Activated naive CD4-positive, alpha-beta T cell treated with anti-CD3 and anti-CD28 coated beads, Interleukin-2, amount 10 ng/mL, durations not matched to agents 7 days and 5 days (primary cell): ENCODE measurements at regions not wholly inside any gene's neighbourhood (a gene's known extent, or its start where the extent isn't known, plus 50 kb on each side); places are given as distances from the start of the nearest gene placed in this dataset.
"Not testable (repeated sequence)": the region's sequence is repeated elsewhere in the genome, so short reads cannot be mapped to it uniquely, and the experiment has no call there.

Experiments used
- CTCF ChIA-PET: fragments of 350-600 bp; sonication (Branson Sonifier 250); formaldehyde crosslinking; loops from one replicate; lab custom pipeline; 2021; ENCODE audit warnings: antibody characterized with exemption; lab: Charles Lee
- DNase-seq: peaks from one replicate; pipeline ENCODE4 v3.0.0-alpha.2; 2020
- H3K27ac Mint-ChIP-seq: one replicate; pipeline ENCODE4 v1.8.0; 2021; ENCODE audit warnings: mild to moderate bottlenecking, moderate library complexity, mixed read lengths
- H3K27me3 Mint-ChIP-seq: one replicate; pipeline ENCODE4 v1.8.0; 2021; ENCODE audit warnings: mild to moderate bottlenecking, mixed read lengths
- H3K36me3 Mint-ChIP-seq: one replicate; pipeline ENCODE4 v1.8.0; 2021; ENCODE audit warnings: mixed read lengths
- H3K4me1 Mint-ChIP-seq: one replicate; pipeline ENCODE4 v1.8.0; 2021; ENCODE audit warnings: mixed read lengths
- H3K4me3 Mint-ChIP-seq: one replicate; pipeline ENCODE4 v1.8.0; 2021; ENCODE audit warnings: mild to moderate bottlenecking, moderate library complexity, mixed read lengths
- H3K9me3 Mint-ChIP-seq: one replicate; pipeline ENCODE4 v1.8.0; 2021; ENCODE audit warnings: mixed read lengths

DNA sequence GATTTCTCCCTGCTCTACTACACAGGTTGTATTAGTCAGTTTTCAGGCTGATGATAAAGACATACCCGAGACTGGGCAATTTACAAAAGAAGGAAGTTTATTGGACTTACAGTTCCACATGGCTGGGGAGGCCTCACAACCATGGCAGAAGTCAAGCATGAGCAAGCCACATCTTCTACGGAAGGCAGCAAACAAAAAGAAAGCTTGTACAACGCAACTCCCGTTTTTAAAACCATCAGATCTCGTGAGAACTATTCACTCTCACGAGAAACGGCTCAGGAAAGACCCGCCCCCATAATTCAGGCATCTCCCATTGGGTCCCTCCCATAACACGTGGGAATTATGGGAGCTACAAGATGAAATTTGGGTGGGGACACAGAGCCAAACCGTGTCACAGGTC lies 88.0 kb upstream of the CDYL2 start:
- H3K27ac Mint-ChIP-seq, H3K36me3 Mint-ChIP-seq, DNase-seq, H3K4me3 Mint-ChIP-seq, H3K4me1 Mint-ChIP-seq, CTCF ChIA-PET, H3K27me3 Mint-ChIP-seq, H3K9me3 Mint-ChIP-seq: not testable (repeated sequence)

DNA sequence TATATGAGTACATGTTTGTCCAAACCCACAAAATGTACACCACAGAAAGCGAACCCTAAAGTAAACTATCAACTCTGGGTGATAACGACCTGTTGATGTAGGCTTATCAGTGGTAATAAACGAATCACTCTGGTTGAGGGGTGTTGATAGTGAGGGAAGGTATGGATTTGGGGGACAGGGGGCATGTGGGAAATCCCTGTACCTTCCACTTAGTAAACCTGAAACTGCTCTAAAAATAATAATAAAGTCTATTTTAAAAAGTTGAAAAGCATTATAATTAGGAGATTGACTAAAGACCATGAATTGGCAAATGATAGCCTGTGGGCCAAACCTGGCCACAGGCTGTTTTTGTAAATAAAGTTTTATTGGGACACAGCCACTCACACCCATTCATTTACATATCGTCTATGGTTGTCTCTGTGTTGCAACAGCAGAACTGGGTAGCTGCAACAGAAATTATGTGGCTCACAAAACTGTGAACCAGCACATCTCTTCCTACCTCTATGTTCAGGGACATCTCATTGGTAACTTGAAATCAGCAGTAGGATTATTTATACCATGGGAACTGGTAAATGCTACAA lies 85.5 kb upstream of the CDYL2 start:
- Mint-ChIP-seq H3K9me3 (no peaks in the 10 kb centered on the region), H3K4me3 (no peak overlapping the region), H3K36me3 (no peaks in the 10 kb centered on the region), H3K27ac (no peak overlapping the region), H3K4me1 (no peaks in the 10 kb centered on the region), H3K27me3 (peaks cover 4% of the 10 kb centered on the region)
- CTCF ChIA-PET: no interaction called here
- DNase-seq: no peak

DNA sequence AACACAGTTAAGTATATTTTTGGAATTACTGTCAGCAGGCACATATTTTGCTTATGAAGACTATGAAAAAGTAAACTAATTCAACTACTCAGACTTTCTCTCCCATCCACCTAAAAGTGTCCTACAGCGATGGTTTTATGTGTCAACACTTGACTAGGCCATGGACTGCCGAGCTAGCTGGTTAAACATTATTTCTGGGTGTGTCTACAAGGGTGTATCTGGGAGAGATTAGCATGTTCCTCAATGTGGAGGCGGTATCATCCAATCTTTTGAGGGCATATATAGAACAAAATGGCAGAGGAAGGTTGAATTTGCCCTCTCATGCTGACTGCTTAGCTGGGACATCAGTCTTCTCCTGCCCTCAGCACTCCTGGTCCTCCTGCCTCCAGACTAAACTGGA lies 82.7 kb upstream of the CDYL2 start:
- CTCF ChIA-PET: no interaction called here
- no peak overlapping the region for H3K27ac Mint-ChIP-seq
- no peaks in the 10 kb centered on the region for H3K9me3 Mint-ChIP-seq
- no peaks in the 10 kb centered on the region for H3K36me3 Mint-ChIP-seq
- peaks cover 4% of the 10 kb centered on the region for H3K27me3 Mint-ChIP-seq
- no peak overlapping the region for H3K4me3 Mint-ChIP-seq
- no peaks in the 10 kb centered on the region for H3K4me1 Mint-ChIP-seq
- no peak for DNase-seq

DNA sequence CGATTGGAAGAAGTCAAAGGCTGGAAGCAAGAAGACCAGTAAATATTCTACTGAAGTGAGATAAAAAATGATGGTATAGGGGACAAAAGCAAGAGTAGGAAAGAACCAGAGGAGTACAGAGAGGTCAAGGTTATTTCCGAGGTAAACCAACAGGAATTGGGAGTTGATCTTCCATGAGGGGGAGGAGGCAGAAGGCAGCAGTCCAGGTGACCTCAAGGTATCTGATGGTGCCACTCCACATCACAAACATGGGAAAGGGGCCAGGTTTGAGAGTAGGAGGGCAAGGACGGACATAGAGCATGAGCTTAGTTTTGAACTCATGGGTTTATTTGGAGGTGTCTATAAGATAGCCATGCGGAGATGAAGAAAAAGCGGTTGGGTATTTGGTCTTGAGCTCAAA lies 79.4 kb upstream of the CDYL2 start:
- Mint-ChIP-seq H3K27me3 (peaks cover 4% of the 10 kb centered on the region), H3K27ac (no peak overlapping the region), H3K4me3 (no peak overlapping the region), H3K4me1 (no peaks in the 10 kb centered on the region), H3K36me3 (no peaks in the 10 kb centered on the region), H3K9me3 (no peaks in the 10 kb centered on the region)
- DNase-seq: no peak
- CTCF ChIA-PET: interaction anchor here (1.0 kb wide), 1 partner anchor 54 kb away, joined by 3 read pairs; no protein-coding TSS in a partner anchor

DNA sequence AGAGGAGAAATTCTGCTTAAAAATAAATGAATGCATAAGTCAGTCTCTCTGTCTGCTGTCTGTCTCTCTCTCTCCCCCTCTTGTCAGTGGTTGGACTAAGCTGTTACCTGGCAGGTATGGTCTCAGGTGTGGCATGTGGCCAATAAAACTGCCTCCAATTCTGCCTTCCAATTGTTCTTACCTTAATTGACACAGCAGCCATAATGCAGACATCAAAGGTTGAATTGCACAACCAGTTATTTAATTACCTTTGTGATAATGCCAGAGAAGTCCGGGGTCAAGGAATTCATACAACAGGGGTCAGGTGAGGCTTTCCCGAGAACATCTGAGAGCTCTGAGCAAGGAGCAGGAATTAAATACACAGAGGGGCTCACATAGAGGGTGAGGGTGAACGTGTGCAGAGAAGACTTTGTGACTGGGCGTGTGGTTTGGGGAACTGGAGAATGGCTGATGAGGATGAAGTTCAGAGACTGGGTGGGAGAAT lies 78.8 kb upstream of the CDYL2 start:
- no peak overlapping the region for H3K27ac Mint-ChIP-seq
- H3K4me1 Mint-ChIP-seq: no peaks in the 10 kb centered on the region
- no peak overlapping the region for H3K4me3 Mint-ChIP-seq
- CTCF ChIA-PET: no interaction called here
- DNase-seq: no peak
- no peaks in the 10 kb centered on the region for H3K9me3 Mint-ChIP-seq
- peaks cover 4% of the 10 kb centered on the region for H3K27me3 Mint-ChIP-seq
- H3K36me3 Mint-ChIP-seq: no peaks in the 10 kb centered on the region

DNA sequence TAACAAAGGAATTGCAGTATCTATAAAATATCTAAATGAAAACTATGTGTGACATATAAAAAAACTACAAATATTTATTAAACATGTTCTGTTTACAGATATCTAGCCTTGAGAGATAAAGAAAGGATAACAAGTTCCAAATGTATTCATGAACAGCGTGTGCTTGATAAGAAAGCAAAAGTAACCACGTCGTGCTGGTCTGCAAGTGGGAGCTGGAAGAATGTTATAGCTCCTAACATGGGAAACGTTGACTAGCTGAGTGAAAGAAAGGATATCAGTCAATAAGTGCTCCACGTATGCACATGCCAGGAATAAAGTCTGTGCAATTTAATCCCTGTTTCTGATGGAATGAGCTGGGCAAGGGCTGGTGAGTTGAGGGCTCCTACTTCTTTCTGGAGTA lies 71.2 kb upstream of the CDYL2 start:
- CTCF ChIA-PET: no interaction called here
- H3K4me1 Mint-ChIP-seq: no peaks in the 10 kb centered on the region
- no peaks in the 10 kb centered on the region for H3K36me3 Mint-ChIP-seq
- H3K4me3 Mint-ChIP-seq: no peak overlapping the region
- H3K9me3 Mint-ChIP-seq: no peaks in the 10 kb centered on the region
- peaks cover 10% of the 10 kb centered on the region for H3K27me3 Mint-ChIP-seq
- H3K27ac Mint-ChIP-seq: no peak overlapping the region
- DNase-seq: no peak

DNA sequence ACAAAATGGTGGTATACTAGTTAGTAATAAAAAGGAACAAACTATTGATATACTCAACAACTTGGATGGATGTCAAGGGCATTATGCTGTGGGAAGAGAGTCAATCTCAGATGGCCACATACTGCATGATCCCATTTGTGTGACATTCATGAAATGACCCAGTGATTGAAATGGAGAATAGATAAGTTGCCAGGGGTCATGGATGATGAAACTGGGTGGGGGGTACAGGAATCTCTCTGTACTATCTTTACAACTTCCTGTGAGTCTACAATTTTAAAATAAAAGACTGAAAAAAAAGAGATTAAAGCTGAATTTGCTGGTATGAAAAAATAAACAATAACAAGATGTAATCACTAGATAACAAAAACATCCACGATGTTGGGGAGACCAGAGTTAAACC lies 70.5 kb upstream of the CDYL2 start:
- no peaks in the 10 kb centered on the region for H3K36me3 Mint-ChIP-seq
- DNase-seq: no peak
- H3K4me3 Mint-ChIP-seq: no peak overlapping the region
- H3K27ac Mint-ChIP-seq: no peak overlapping the region
- H3K27me3 Mint-ChIP-seq: peaks cover 10% of the 10 kb centered on the region
- H3K4me1 Mint-ChIP-seq: no peaks in the 10 kb centered on the region
- H3K9me3 Mint-ChIP-seq: no peaks in the 10 kb centered on the region
- CTCF ChIA-PET: no interaction called here

DNA sequence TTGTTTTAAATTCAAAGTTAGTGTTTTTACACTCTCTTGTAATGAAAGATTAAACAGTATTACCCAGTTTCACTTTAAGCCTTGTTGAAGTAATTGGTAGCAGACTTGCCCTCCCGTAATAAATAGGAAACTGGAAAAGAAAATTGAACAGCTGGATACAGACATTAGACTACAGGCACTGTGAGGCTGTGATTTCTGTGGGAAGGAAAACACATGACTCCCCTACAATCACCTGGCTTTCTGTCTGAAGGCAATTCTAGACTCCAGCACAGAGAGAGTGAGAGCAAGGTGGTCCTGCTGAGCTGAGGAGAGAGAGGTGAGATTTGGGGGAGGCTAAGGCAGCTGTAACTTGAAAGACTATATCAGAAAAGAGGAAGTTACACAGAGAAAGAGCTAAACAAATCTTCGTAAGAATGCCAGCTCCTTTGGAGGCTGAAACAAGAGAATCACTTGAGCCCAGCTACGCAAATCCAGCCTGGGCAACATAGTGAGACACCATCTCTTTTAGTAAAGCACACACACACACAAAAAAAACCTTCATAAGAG lies 57.8 kb upstream of the CDYL2 start:
- Mint-ChIP-seq H3K4me3 (no peak overlapping the region), H3K4me1 (no peaks in the 10 kb centered on the region), H3K27ac (no peak overlapping the region), H3K9me3 (peaks cover 4% of the 10 kb centered on the region), H3K27me3 (peaks cover 20% of the 10 kb centered on the region), H3K36me3 (no peaks in the 10 kb centered on the region)
- no peak for DNase-seq
- CTCF ChIA-PET: no interaction called here
